Tibial artery (tissue), 4 donors: ENCODE measurements at regions not wholly inside any gene's neighbourhood (a gene's known extent, or its start where the extent isn't known, plus 50 kb on each side); places are given as distances from the start of the nearest gene placed in this dataset.

Experiments
- DNase-seq, 2 donors: peaks; one replicate each; pipeline ENCODE4 v3.0.0-alpha.2; 2019
- H3K27ac ChIP-seq, 2 donors: fragments of 200-600 bp; sonication (generic) in 1 of 2; 1 replicate in 1 of 2; 2 replicates in 1 of 2; pipeline ENCODE4 v1.5.1; 2018 to 2019; ENCODE audit warnings: mild to moderate bottlenecking in 1 of 2
- H3K27me3 ChIP-seq, 2 donors: fragments of 200-600 bp; sonication (generic) in 1 of 2; one replicate each; pipeline versions ENCODE4 v1.5.1 to v1.6.0; 2016 to 2019
- H3K36me3 ChIP-seq, 3 donors: fragments of 200-600 bp; sonication (generic) in 2 of 3; one replicate each; pipeline ENCODE4 v1.5.1; 2016 to 2019; ENCODE audit warnings: mild to moderate bottlenecking in 2 of 3
- H3K4me1 ChIP-seq, 4 donors: fragments of 200-600 bp; sonication (generic) in 2 of 4; 1 replicate in 3 of 4; 2 replicates in 1 of 4; pipeline ENCODE4 v1.5.1; 2016 to 2019
- H3K4me3 ChIP-seq, 2 donors: fragments of 200-600 bp; sonication (generic) in 1 of 2; 1 replicate in 1 of 2; 2 replicates in 1 of 2; pipeline ENCODE4 v1.5.1; 2018 to 2019; ENCODE audit warnings: mild to moderate bottlenecking in 2 of 2
- H3K9me3 ChIP-seq, 3 donors: fragments of 200-600 bp; sonication (generic) in 1 of 3; one replicate each; pipeline ENCODE4 v1.5.1; 2016 to 2019
- intact Hi-C: fragments of 100-400 bp; cut with DNase I; formaldehyde crosslinking; loops from one replicate; pipeline ENCODE4 v1.15.0; 2023; ENCODE audit warnings: low total_unique reads
- TF ChIP-seq, protein P1 (sequence below), 2 experiments: fragments of 200-600 bp in 1 of 2; fragments of 450-650 bp in 1 of 2; IDR thresholded peaks; one replicate each; pipeline ENCODE4 v1.5.1; 2017 to 2019; ENCODE audit warnings: antibody characterized with exemption in 2 of 2, mild to moderate bottlenecking in 1 of 2, moderate library complexity in 1 of 2

DNA sequence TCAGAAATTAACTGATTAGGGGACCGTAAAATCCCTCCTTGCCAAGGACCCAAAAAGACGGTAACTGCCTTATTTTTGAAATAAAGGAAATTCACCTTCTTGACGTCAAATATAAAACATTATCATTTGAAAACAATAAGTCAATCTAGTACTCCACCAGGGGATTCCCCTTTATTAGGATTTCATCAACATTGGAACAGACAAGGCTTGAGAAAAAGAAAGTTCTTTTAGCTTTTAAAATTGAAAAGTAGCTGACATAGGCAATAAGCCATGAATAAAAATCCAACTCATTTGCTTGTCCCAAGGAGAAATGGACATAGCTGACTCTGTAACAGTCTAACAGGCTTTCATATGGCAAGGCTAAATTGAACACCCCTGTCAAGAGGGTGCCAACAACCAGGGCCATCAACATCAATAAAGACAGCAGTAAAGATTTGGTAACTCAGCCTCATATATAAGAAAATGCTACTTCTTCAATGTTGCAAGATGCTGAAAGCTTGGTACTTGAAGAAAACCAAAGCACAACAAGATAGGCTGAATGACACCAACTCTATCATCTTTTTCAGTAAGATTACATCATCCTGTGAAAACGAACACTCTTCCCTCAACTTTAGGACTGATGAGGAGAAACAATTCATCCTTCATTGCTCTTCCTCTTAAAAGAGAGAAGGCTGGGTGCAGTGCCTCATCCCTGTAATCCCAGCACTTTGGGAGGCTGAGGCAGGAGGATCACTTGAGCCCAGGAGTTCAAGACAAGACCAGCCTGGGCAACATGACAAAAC is 121.0 kb upstream of the PRDM1 start:
- DNase-seq = no peak
- intact Hi-C loops = no loop called here
- Histone ChIP-seq H3K27ac (no peak overlapping the region), H3K4me3 (no peak overlapping the region), H3K36me3 (no peaks in the 10 kb centered on the region), H3K9me3 (peaks cover 0 to 9% (median 6%) of the 10 kb centered on the region in 3 donors), H3K27me3 (no peaks in the 10 kb centered on the region), H3K4me1 (no peaks in the 10 kb centered on the region)
- TF ChIP-seq, protein P1, sequence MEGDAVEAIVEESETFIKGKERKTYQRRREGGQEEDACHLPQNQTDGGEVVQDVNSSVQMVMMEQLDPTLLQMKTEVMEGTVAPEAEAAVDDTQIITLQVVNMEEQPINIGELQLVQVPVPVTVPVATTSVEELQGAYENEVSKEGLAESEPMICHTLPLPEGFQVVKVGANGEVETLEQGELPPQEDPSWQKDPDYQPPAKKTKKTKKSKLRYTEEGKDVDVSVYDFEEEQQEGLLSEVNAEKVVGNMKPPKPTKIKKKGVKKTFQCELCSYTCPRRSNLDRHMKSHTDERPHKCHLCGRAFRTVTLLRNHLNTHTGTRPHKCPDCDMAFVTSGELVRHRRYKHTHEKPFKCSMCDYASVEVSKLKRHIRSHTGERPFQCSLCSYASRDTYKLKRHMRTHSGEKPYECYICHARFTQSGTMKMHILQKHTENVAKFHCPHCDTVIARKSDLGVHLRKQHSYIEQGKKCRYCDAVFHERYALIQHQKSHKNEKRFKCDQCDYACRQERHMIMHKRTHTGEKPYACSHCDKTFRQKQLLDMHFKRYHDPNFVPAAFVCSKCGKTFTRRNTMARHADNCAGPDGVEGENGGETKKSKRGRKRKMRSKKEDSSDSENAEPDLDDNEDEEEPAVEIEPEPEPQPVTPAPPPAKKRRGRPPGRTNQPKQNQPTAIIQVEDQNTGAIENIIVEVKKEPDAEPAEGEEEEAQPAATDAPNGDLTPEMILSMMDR (IDR thresholded peaks at IDR 0.05) = no peak

DNA sequence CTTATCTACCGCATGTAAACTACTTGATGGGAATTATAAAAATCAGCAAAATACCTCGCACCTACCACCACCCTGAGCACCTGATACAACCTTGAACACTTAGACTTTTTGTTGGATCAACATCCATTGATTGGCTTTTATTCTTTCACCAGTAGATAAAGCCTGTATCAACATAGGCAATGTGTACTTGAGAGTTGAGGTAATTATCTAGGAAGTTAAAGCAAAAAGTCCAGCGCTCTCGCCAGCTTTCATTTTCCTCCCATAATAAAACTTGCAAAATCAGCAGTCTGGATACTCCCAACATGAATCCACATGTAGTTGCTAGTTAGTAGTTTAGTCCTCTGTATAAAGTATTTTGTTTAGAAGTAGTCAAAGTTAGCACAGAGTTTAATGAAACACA is 132.0 kb upstream of the PRDM1 start:
- no peaks in the 10 kb centered on the region for H3K4me1 ChIP-seq
- peaks cover 0 to 3% of the 10 kb centered on the region in 2 donors for H3K27me3 ChIP-seq
- no peak overlapping the region for H3K27ac ChIP-seq
- no peaks in the 10 kb centered on the region for H3K36me3 ChIP-seq
- TF ChIP-seq, protein P1 (IDR thresholded peaks at IDR 0.05) = no peak
- intact Hi-C loops = no loop called here
- no peak overlapping the region for H3K4me3 ChIP-seq
- H3K9me3 ChIP-seq = no peaks in the 10 kb centered on the region
- DNase-seq = no peak

DNA sequence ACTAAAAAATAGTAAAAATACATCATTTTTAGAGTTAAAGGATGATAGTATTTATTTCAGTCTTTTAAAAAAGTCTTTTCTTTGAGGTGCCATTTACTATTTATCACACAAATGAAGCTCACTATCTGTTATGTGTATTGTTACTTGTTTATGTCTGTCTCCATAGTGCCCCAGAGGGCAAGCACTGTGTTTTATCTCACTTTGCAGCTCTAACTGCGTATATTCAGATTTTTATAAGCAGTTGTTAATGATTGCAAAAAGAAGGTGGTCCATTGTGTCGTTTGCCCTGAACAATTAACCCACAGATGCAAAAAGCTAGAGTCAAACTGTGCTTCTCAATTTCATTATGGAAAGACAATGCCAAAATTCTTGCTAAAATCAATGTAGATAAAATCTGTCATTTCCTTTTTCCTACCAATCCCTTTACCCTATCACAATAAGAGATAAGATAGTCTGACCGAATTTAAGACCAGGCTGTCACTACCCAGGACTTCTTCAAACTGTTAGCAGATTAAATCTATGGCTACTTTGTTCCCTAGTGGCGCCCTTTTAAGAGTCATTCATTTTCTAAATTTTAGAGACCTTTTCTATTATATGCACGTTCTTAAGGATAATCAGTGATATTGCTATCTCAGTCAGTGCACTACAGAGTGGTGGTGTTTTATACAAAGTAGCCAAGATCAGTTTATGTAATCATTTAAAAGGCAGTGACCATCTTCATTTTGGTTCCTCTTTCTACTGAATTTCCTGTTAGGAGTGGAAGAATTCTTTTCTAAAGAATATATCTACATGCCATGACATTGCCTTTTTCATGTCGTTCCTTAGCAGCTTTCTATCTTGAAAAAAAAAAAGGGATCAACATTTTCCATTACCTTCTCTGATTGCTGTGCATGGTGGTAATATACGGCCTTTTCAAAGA is 133.1 kb upstream of the PRDM1 start:
- Histone ChIP-seq H3K27me3 (peaks cover 0 to 3% of the 10 kb centered on the region in 2 donors), H3K4me3 (no peak overlapping the region), H3K4me1 (no peaks in the 10 kb centered on the region), H3K36me3 (no peaks in the 10 kb centered on the region), H3K9me3 (no peaks in the 10 kb centered on the region), H3K27ac (no peak overlapping the region)
- intact Hi-C loops = no loop called here
- no peak for DNase-seq
- TF ChIP-seq, protein P1 (IDR thresholded peaks at IDR 0.05) = no peak

DNA sequence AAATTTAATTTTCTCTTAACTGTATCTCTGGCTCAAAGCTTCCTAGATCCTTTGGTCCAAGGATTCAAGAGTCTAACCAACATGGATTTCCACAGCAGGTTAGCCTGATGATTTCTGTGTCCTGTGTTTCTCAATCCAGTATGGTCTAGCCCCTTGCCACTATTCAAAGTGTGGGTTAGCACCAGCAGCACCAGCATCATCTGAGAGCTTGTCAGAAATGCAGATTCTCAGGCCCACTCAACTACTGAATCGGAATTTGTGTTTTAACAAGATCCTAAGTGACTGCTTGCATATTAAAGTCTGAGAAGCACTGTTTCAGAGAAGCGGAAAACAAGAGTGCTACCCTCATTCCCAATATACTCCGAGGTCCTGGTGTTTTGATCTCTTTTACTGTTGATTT is 133.8 kb upstream of the PRDM1 start:
- no peak overlapping the region for H3K27ac ChIP-seq
- H3K4me3 ChIP-seq = no peak overlapping the region
- intact Hi-C loops = no loop called here
- TF ChIP-seq, protein P1 (IDR thresholded peaks at IDR 0.05) = no peak
- no peak for DNase-seq
- H3K4me1 ChIP-seq = no peaks in the 10 kb centered on the region
- H3K9me3 ChIP-seq = no peaks in the 10 kb centered on the region
- H3K36me3 ChIP-seq = no peaks in the 10 kb centered on the region
- H3K27me3 ChIP-seq = peaks cover 0 to 3% of the 10 kb centered on the region in 2 donors

DNA sequence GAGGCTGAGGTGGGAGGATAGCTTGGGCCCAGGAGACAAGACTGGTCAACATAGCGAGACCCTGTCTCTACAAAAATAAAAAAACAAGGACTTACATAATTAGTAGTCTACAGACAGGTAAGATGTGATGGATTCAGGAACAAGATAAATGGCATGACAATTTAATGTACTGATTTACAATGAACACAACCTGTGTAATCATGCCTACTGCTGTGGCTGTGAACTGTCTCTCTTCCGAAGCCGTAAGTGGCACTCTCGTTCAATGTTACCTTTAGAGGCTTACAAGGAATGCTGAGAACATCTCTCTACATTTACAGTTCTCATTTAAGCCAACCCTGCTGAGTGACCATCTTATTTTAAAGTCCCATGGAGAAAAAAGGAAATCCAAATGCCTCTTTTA is 134.8 kb upstream of the PRDM1 start:
- intact Hi-C loops = no loop called here

More for the DNA sequence above, 134.8 kb upstream of the PRDM1 start:
- no peak overlapping the region for H3K27ac ChIP-seq
- no peaks in the 10 kb centered on the region for H3K27me3 ChIP-seq
- H3K4me3 ChIP-seq = no peak overlapping the region
- DNase-seq = no peak
- H3K9me3 ChIP-seq = no peaks in the 10 kb centered on the region
- TF ChIP-seq, protein P1 (IDR thresholded peaks at IDR 0.05) = no peak
- no peaks in the 10 kb centered on the region for H3K4me1 ChIP-seq
- H3K36me3 ChIP-seq = no peaks in the 10 kb centered on the region
